ENCODE measurements at regions not wholly inside any gene's neighbourhood (a gene's known extent, or its start where the extent isn't known, plus 50 kb on each side); places are given as distances from the start of the nearest gene placed in this dataset.

DNA sequence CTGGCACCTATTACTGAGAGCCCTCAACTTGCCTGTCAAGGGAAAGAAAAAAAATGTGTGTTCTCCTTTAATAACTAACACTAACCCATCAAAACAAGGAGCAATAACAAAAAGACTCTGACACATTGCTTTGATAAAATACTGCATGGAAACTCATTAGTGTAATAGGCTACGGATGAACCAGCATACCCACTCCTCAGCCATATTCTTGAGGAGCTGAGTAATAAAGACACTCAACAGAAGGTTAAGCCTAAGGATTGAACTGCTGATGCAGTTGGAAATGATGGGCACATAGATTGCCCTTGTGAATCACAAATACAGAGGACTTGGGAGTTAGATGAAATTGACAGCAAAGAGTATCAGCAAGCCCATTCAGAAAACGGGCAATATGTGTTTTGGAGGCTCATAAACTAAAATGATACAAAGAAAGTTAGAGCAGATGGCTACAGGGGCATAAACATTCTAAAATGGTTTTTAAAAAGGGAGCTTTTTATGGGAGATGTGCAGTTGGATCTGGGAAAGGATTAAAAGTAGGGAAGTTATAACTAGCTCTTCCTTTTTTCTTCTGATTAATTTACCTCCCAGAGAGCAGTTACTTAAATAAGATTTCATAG, 447.6 kb upstream of the IL12A start:
- no peak for DNase-seq
- TF ChIP-seq POLR2A (IDR thresholded peaks at IDR 0.05; ENCODE audit: low read length) (no peak), GATA1 (IDR thresholded peaks at IDR 0.05; ENCODE audit: low read depth, low read length) (no peak)

DNA sequence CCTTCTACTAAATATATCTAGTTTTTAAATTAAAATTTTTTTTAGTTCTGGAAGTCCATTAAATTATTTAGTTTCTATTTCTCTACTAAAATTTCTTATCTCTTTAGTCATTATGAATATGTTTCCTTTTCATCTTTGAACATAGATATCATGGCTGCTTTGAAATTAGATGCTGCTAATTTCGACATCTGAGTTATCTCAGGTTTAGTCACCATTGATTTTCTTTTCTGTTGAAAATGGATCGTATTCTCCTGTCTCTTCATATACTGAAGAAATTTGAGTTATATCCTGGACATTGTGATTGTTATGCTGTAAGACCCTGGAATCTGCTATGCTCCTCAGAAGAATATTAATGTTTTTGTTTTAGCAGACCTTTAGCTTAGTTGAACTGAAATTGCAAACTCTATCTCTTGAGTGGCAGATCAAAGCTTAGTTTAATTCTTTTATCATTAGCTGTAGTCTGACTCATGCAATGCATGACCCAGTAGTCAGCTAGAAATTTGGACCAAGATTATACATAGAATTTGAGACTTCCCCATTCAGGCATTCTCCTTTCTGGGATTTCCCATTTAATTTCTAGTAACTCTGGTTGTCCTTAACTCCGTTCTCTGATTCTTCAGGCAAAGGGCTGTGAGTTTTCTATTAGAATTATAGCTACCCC, 439.8 kb upstream of the IL12A start:
- no peak for TF ChIP-seq GATA1 (IDR thresholded peaks at IDR 0.05; ENCODE audit: low read depth, low read length)
- TF ChIP-seq POLR2A (IDR thresholded peaks at IDR 0.05; ENCODE audit: low read length), result no peak
- DNase-seq, result no peak

DNA sequence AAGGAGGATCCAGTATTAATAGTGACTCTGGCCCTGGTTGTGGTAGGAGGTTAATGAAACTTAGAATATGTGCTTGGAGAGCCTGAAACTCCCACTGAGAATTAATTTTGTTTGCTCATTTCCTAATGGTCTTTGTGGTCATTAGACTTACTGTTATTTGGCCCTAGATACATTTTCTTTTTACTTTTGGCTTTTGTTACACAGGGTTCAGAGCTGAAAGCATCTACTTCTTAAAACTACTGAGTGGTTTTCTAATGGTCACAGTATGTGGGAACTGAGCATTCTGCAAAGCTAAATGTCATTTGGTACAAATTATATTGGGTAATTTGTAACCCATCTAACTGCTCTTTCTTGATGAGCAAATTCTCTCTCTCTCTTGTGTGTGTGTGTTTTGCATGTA, 433.4 kb upstream of the IL12A start:
- TF ChIP-seq GATA1 (IDR thresholded peaks at IDR 0.05; ENCODE audit: low read depth, low read length), result no peak
- TF ChIP-seq POLR2A (IDR thresholded peaks at IDR 0.05; ENCODE audit: low read length), result no peak
- DNase-seq, result no peak

DNA sequence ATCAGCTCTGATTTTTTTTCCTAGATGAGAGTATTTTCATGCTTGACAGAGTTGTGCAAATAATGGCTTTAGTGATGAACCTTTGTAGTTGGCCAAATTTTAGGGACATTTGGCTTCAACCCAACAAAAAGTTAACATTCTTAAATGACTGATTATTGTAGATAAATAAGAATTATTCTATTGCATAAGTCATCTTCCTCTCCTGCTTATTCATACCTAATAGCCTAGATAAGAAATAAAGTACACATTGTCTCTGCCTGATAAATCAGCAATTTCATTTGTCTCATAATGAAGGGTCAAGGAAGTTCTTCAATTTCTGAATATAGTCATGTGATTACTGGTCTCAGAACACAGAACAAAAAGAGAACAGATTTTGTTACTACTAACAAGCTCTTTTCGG, 428.9 kb upstream of the IL12A start:
- no peak for DNase-seq
- TF ChIP-seq POLR2A (IDR thresholded peaks at IDR 0.05; ENCODE audit: low read length) (no peak), GATA1 (IDR thresholded peaks at IDR 0.05; ENCODE audit: low read depth, low read length) (no peak)

DNA sequence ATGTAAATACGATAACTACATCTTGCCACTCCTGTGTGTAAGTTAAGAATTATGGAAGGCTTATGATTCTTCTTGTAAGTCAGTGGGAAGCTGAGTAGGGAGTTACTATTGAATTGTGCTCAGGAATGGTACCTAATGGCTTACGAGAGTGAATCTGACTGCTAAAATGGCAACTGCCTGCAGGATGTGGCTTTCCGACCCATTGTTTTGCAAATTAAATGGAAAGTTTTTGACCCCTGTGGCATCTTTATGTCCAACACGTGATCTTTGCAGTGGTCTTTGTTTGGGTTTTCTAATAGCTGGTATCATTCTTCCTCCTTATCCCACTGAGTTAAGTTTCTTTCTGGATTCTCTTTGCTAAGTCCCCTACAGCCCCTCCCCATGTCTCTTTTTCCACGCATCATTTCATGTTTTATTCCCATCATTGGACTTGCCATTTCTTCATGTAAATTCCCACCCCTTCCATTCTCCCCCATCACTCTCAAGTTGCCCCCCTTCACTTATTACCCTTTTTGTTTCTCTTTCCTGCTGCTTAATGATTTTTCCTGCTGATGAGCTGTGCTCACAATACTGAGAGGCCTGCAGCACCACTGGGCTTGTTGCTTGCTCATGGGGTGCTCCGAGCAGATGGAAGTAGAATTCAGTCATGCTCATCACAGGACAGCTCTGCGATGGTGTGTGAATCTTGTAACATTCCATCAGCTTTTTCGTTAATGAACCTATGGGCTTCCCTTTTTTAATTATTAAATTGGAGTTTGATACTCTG, 428.2 kb upstream of the IL12A start:
- TF ChIP-seq GATA1 (IDR thresholded peaks at IDR 0.05; ENCODE audit: low read depth, low read length), result no peak
- TF ChIP-seq POLR2A (IDR thresholded peaks at IDR 0.05; ENCODE audit: low read length), result no peak
- no peak for DNase-seq

DNA sequence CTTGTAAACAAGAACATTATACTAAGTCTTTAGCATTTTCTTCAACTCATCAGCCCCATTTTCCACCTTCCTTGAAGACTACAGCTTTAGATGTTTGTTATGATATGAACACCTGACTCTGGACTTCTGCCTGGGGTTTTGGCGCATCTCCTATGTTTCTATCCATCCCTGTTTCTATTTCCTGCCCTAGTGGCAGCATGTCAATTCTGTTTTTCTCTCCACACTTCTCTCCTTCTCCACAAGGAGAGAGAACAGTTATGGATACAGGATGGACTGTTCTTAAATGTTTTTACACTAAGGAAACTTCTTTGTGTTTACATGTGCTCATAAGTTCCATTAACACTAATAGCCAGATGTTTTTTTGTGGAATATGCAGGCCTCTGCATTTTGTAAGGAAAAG, 423.3 kb upstream of the IL12A start:
- TF ChIP-seq GATA1 (IDR thresholded peaks at IDR 0.05; ENCODE audit: low read depth, low read length) (no peak), POLR2A (IDR thresholded peaks at IDR 0.05; ENCODE audit: low read length) (no peak)
- no peak for DNase-seq

DNA sequence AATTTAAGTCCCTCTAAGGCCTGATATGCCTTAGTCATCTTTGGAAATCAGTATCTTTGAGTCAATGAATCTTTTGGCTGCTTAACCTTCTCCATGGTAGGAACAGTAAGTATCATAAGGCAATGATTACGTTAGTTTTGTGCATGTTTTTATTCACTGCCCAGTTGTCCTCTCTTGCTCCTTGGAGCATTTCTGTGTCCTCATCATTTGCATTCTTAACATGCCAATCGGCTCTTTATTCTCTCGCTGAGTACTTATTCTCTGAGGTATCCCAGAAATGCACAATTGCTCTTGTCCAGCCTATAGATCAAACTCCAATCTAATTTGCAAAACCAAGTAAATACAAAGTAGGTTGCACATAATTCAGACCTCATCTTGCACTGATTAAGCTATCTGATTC, 405.0 kb upstream of the IL12A start:
- TF ChIP-seq GATA1 (IDR thresholded peaks at IDR 0.05; ENCODE audit: low read depth, low read length) (no peak), POLR2A (IDR thresholded peaks at IDR 0.05; ENCODE audit: low read length) (no peak)
- DNase-seq, result no peak

DNA sequence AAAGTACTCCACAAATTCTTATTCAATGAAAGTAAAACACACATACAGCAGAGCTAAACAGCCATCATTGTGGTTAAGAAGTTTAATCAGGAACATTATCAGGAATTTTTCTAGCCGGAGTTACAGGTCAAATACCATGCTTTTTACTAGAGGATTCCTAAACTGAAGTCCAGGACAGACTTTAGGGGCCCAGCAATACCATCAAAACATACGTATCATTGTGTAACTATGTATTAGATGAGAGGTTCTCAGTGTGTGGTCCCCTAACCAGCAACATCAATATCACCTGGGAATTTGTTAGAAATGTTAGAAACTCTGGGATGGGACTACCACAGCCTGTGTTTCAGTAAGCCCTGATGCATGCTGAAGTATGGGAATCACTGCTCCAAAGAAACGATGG, 404.2 kb upstream of the IL12A start:
- no peak for TF ChIP-seq POLR2A (IDR thresholded peaks at IDR 0.05; ENCODE audit: low read length)
- TF ChIP-seq GATA1 (IDR thresholded peaks at IDR 0.05; ENCODE audit: low read depth, low read length), result no peak
- no peak for DNase-seq

DNA sequence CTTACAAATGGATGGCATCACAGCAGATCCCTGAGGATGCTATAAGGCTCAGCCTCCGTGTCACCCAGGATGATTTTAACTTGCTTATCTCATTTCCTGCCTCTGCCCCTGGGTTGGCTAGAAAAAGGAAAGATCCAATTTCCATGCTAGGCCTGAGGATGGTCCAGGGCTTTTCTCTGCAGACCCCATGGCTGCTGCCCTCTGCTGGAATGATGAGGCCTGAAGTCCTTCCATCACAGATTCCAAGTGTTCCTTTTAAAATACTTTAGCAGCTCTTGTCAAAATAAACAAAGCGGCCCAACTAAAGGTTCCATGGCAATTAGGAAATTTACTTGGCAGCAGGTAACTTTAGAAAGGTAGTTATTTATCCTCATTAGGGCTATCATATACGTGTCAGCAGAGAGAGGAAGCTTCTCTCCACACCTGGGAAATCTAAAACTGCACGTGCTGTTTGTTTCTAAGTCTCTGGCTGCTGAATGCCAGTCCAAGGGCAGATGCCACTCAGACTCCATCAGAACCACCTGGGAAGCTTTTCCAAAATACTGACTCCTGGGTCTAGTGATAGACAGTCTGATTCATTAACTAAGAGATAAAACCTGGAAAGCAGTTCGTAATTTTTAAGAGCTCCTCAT, 401.9 kb upstream of the IL12A start:
- no peak for TF ChIP-seq POLR2A (IDR thresholded peaks at IDR 0.05; ENCODE audit: low read length)
- no peak for TF ChIP-seq GATA1 (IDR thresholded peaks at IDR 0.05; ENCODE audit: low read depth, low read length)
- no peak for DNase-seq

DNA sequence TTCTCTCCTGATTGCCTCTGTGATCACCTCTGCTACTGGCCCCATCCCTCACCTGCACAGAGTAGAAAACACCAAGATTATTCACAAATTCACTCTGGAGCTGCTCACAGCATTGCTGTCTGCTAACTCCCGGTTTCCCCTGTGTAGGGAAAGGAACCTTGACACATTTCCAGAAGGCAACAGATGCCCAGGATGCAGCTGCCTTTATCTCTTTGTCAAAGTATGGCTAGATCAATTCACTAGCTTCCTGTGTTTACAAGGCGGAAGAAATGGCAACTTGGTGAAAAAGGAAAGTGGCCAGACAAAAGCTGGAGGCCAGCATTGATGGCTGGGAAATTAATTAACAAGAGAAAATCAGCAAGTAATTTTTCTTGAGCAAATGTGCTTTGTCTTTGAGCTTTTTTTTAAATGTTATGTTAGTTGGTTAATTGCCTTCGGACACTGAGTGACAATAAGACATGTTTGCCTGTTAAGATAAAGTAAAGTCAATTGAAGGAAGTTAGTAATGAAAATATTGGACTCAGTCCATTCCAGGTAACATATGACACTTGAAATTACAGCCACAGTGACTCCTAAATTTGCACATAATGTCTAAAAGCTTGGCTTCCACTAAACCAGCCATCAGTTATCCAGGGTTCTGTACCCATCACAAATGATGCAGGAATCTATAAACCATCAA, 394.6 kb upstream of the IL12A start:
- no peak for DNase-seq
- no peak for TF ChIP-seq POLR2A (IDR thresholded peaks at IDR 0.05; ENCODE audit: low read length)

DNA sequence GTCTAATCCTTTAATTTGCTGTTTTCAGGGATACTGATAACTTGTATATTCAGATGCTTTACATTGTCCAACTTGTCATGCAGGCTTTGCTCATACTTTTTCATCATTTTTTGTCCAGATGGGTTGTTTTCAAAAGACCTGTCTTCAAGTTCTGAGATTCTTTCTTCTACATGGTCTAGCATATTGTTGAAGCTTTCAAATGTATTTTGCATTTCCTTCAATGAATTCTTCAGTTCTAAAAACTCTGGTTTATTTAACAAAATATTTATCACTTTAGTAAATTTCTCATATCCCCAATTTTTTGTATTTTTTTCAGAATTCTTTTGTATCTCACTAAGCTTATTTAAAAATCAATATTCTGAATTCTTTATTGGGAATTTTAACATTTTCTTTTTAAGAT, 388.3 kb upstream of the IL12A start:
- no peak for DNase-seq
- TF ChIP-seq POLR2A (IDR thresholded peaks at IDR 0.05; ENCODE audit: low read length) (no peak), GATA1 (IDR thresholded peaks at IDR 0.05; ENCODE audit: low read depth, low read length) (no peak)

DNA sequence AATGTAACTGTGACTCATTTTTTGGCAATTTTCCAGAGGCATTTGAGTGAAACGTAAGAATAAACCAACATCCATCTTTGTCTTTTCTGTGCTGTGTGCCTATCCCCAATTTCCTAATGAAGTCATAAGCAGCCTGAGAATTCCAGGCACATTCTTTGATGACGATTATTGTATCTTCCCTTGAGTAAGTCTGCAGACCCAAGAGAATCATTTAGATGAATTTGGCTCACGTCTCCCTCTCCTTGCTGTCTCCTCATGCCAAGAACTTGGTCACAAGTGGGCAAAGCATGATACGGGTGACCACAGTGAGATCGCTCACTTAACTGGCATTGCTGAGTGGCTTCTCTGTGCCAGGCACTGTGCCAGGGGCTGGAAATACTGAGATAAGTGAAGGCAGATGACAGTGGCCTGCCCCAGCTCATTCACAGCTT, 384.5 kb upstream of the IL12A start:
- TF ChIP-seq GATA1 (IDR thresholded peaks at IDR 0.05; ENCODE audit: low read depth, low read length), result no peak
- TF ChIP-seq POLR2A (IDR thresholded peaks at IDR 0.05; ENCODE audit: low read length), result no peak

DNA sequence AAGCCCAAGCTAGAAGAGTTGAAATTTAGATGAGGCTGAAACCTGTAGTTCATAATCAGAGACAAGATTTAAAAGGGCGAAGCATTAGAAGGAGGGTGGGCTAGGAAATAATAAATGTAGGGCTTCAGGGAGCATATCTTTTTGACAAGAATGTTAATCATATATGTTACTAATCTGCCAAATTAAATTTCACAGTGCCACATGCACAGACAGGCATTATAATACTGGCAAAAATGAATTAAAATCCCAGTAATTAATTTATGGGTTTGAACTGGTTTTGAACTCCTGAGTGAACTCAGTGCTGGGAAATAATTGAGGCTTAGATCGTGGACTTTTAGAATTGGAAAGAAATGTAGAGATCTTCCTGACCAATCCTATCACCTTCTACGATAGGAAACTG, 383.5 kb upstream of the IL12A start:
- TF ChIP-seq POLR2A (IDR thresholded peaks at IDR 0.05; ENCODE audit: low read length), result no peak
- no peak for TF ChIP-seq GATA1 (IDR thresholded peaks at IDR 0.05; ENCODE audit: low read depth, low read length)
- no peak for DNase-seq

More for the DNA sequence above, 384.5 kb upstream of the IL12A start:
- DNase-seq, result no peak

DNA sequence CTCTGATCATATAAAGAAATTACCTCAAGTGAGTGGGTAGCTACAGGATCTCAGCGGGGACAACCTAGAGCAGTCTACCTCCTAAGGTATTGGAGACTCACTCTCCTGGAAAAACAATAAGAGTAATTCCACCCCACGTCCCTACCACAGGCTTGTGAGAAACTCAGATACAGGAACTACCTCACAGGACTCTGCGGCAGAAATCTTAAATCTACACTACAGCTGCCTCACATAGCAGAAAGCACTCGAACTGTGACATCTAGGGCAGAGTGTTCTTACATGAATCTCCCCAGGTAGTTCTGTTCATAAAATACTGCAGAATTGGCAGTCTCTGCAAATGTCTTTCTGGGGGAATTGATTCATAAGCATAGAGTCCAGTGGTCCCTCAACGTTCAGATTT, 382.9 kb upstream of the IL12A start:
- no peak for DNase-seq
- TF ChIP-seq GATA1 (IDR thresholded peaks at IDR 0.05; ENCODE audit: low read depth, low read length) (no peak), POLR2A (IDR thresholded peaks at IDR 0.05; ENCODE audit: low read length) (no peak)

All from erythroblast (primary cell).